ENCODE measurements at regions not wholly inside any gene's neighbourhood (a gene's known extent, or its start where the extent isn't known, plus 50 kb on each side); places are given as distances from the start of the nearest gene placed in this dataset.

GRCh38 chr2:55811048-55811447, 112.5 kb downstream of the EFEMP1 start:
- TF ChIP-seq, protein P1, sequence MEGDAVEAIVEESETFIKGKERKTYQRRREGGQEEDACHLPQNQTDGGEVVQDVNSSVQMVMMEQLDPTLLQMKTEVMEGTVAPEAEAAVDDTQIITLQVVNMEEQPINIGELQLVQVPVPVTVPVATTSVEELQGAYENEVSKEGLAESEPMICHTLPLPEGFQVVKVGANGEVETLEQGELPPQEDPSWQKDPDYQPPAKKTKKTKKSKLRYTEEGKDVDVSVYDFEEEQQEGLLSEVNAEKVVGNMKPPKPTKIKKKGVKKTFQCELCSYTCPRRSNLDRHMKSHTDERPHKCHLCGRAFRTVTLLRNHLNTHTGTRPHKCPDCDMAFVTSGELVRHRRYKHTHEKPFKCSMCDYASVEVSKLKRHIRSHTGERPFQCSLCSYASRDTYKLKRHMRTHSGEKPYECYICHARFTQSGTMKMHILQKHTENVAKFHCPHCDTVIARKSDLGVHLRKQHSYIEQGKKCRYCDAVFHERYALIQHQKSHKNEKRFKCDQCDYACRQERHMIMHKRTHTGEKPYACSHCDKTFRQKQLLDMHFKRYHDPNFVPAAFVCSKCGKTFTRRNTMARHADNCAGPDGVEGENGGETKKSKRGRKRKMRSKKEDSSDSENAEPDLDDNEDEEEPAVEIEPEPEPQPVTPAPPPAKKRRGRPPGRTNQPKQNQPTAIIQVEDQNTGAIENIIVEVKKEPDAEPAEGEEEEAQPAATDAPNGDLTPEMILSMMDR (IDR thresholded peaks at IDR 0.05) = no peak
- TF ChIP-seq POLR2A (IDR thresholded peaks at IDR 0.05) = no peak
